GM12878 (cell line): ENCODE measurements at regions not wholly inside any gene's neighbourhood (a gene's known extent, or its start where the extent isn't known, plus 50 kb on each side); places are given as distances from the start of the nearest gene placed in this dataset.

ENCODE experiments used
- CBFB ChIP-seq: IDR thresholded peaks from 2 replicates; pipeline ENCODE4 v1.6.1; 2016; ENCODE audit warnings: antibody characterized with exemption, low read depth
- CTCF ChIP-seq, 3 experiments: IDR thresholded peaks in 2 of 3; conservative IDR thresholded peaks in 1 of 3; 2 replicates each; pipeline ENCODE4 v1.5.1; 2011; ENCODE audit warnings: low read depth in 3 of 3, low read length in 3 of 3, mild to moderate bottlenecking in 3 of 3, control low read depth in 2 of 3, moderate library complexity in 2 of 3, inconsistent platforms in 1 of 3, mixed read lengths in 1 of 3; ENCODE audit not compliant: control insufficient read depth in 2 of 3, insufficient read depth in 1 of 3; ENCODE audit errors: extremely low read depth in 1 of 3
- GABPA ChIP-seq: IDR thresholded peaks from 2 replicates; pipeline ENCODE4 v1.6.1; 2014; ENCODE audit warnings: antibody characterized with exemption, low read depth, mild to moderate bottlenecking, inconsistent platforms
- MEF2B ChIP-seq: fragments of 450-650 bp; IDR thresholded peaks from 2 replicates; pipeline ENCODE4 v1.6.1; 2018; ENCODE audit warnings: mild to moderate bottlenecking, moderate library complexity; ENCODE audit not compliant: partially characterized antibody, poor library complexity, severe bottlenecking
- POLR2A ChIP-seq: IDR thresholded peaks from 2 replicates; pipeline ENCODE4 v1.6.1; 2011; ENCODE audit warnings: low read depth, mild to moderate bottlenecking, low read length
- RBBP5 ChIP-seq: fragments of 200-600 bp; sonication (generic); conservative IDR thresholded peaks from 2 replicates; pipeline ENCODE4 v1.6.1; 2016
- RELA ChIP-seq: fragments of 450-650 bp; IDR thresholded peaks from 2 replicates; pipeline ENCODE4 v1.8.0; 2014; ENCODE audit warnings: borderline replicate concordance; ENCODE audit not compliant: partially characterized antibody
- RFX5 ChIP-seq: IDR thresholded peaks from 2 replicates; pipeline ENCODE4 v1.6.1; 2011; ENCODE audit warnings: low read depth, low read length, improper control_type of control experiment
- ZBTB40 ChIP-seq: fragments of 450-650 bp; IDR thresholded peaks from 2 replicates; pipeline ENCODE4 v1.6.1; 2016; ENCODE audit warnings: mild to moderate bottlenecking, moderate library complexity, borderline replicate concordance

GRCh38 chr13:105462098-105462497 is 1073.4 kb downstream of the EFNB2 start:
- TF ChIP-seq CTCF (IDR thresholded peaks at IDR 0.05 in 2 of 3, conservative IDR thresholded peaks at IDR 0.05 in 1 of 3; ENCODE audit: control insufficient read depth in 2 of 3, extremely low read depth in 1 of 3, insufficient read depth in 1 of 3, low read depth in 3 of 3, low read length in 3 of 3) = no peak
- no peak for TF ChIP-seq POLR2A
- no peak for TF ChIP-seq RELA
- TF ChIP-seq CBFB = no peak
- no peak for TF ChIP-seq ZBTB40
- TF ChIP-seq MEF2B = no peak
- no peak for TF ChIP-seq RBBP5
- TF ChIP-seq GABPA = no peak
- TF ChIP-seq RFX5 = no peak
